Esophagus (tissue), 2 donors: ENCODE measurements at regions not wholly inside any gene's neighbourhood (a gene's known extent, or its start where the extent isn't known, plus 50 kb on each side); places are given as distances from the start of the nearest gene placed in this dataset.

Experiments used
- H3K27ac ChIP-seq, 2 donors: one replicate each; pipeline ENCODE4 v1.5.1; 2013; ENCODE audit warnings: low read depth in 2 of 2, mild to moderate bottlenecking in 2 of 2, inconsistent platforms in 1 of 2, low read length in 1 of 2, moderate library complexity in 1 of 2
- H3K27me3 ChIP-seq, 2 donors: one replicate each; pipeline ENCODE4 v1.6.1; 2013; ENCODE audit warnings: low read length in 2 of 2, control low read depth in 1 of 2, mild to moderate bottlenecking in 1 of 2; ENCODE audit not compliant: insufficient read depth in 2 of 2, control insufficient read depth in 1 of 2
- H3K36me3 ChIP-seq, 2 donors: one replicate each; pipeline ENCODE4 v1.6.1; 2013; ENCODE audit warnings: low read length in 1 of 2; ENCODE audit not compliant: control insufficient read depth in 2 of 2, insufficient read depth in 2 of 2
- H3K4me1 ChIP-seq, 2 donors: one replicate each; pipeline ENCODE4 v1.6.1; 2013; ENCODE audit warnings: low read length in 1 of 2; ENCODE audit not compliant: control insufficient read depth in 2 of 2, insufficient read depth in 2 of 2
- H3K4me3 ChIP-seq, 2 donors: one replicate each; pipeline ENCODE4 v1.5.1; 2013; ENCODE audit warnings: low read length in 2 of 2, mild to moderate bottlenecking in 2 of 2, low read depth in 1 of 2, moderate library complexity in 1 of 2
- H3K9me3 ChIP-seq, 2 donors: one replicate each; pipeline ENCODE4 v1.6.1; 2013; ENCODE audit warnings: mild to moderate bottlenecking in 2 of 2, low read depth in 1 of 2, low read length in 1 of 2, moderate library complexity in 1 of 2; ENCODE audit not compliant: control insufficient read depth in 2 of 2, insufficient read depth in 1 of 2
- WGBS, 2 donors: extraction: QIAGEN DNeasy Blood & Tissue Kit; methylation state at CpG; one replicate each; pipeline ENCODE4 v1.1.7; 2013; 5-methylcytosine and 5-hydroxymethylcytosine counted together
- donor health status: healthy with polysubstance abuse.
- donor health status: Bipolar disorder and iron deficiency.

- Histone ChIP-seq H3K4me3 (no peak overlapping the region), H3K36me3 (no peaks in the 10 kb centered on the region), H3K9me3 (peaks cover 0 to 5% of the 10 kb centered on the region in 2 donors), H3K4me1 (no peaks in the 10 kb centered on the region), H3K27me3 (no peaks in the 10 kb centered on the region), H3K27ac (no peak overlapping the region)
- 63 to 68% methylated on average over 6 of the region's 6 CpGs for WGBS, 2 donors
Observed at GRCh38 chr2:506451-506850, 170.8 kb downstream of the TMEM18 start.

GRCh38 chr2:505941-506340 is 171.3 kb downstream of the TMEM18 start:
- Histone ChIP-seq H3K27me3 (no peaks in the 10 kb centered on the region), H3K36me3 (no peaks in the 10 kb centered on the region), H3K4me1 (no peaks in the 10 kb centered on the region), H3K9me3 (peaks cover 0 to 5% of the 10 kb centered on the region in 2 donors), H3K4me3 (no peak overlapping the region), H3K27ac (no peak overlapping the region)
- WGBS, 2 donors = 40 to 54% methylated on average over 8 of the region's 8 CpGs

- Histone ChIP-seq H3K27ac (no peak overlapping the region), H3K36me3 (no peaks in the 10 kb centered on the region), H3K4me3 (no peak overlapping the region), H3K4me1 (peaks cover 0 to 3% of the 10 kb centered on the region in 2 donors), H3K9me3 (peaks cover 0 to 8% of the 10 kb centered on the region in 2 donors), H3K27me3 (no peaks in the 10 kb centered on the region)
- 96 to 97% methylated on average over 41 of the region's 41 CpGs for WGBS, 2 donors
Observed at GRCh38 chr2:503288-503999, 173.8 kb downstream of the TMEM18 start.

- H3K4me3 ChIP-seq = no peak overlapping the region
- WGBS, 2 donors = 91 to 97% methylated on average over 35 of the region's 35 CpGs
- no peaks in the 10 kb centered on the region for H3K36me3 ChIP-seq
- H3K27ac ChIP-seq = no peak overlapping the region
- peaks cover 0 to 3% of the 10 kb centered on the region in 2 donors for H3K4me1 ChIP-seq
- no peaks in the 10 kb centered on the region for H3K27me3 ChIP-seq
- H3K9me3 ChIP-seq = peaks cover 0 to 8% of the 10 kb centered on the region in 2 donors
Observed at GRCh38 chr2:502831-503230, 174.4 kb downstream of the TMEM18 start.

GRCh38 chr2:501667-502066 is 175.5 kb downstream of the TMEM18 start:
- Histone ChIP-seq H3K27ac (no peak overlapping the region), H3K36me3 (no peaks in the 10 kb centered on the region), H3K9me3 (peaks cover 3 to 10% of the 10 kb centered on the region in 2 donors), H3K4me1 (peaks cover 0 to 3% of the 10 kb centered on the region in 2 donors), H3K27me3 (no peaks in the 10 kb centered on the region), H3K4me3 (no peak overlapping the region)
- WGBS, 2 donors = 83 to 88% methylated on average over 8 of the region's 8 CpGs

GRCh38 chr2:501130-501529 is 176.1 kb downstream of the TMEM18 start:
- 59 to 60% methylated on average over 5 of the region's 5 CpGs for WGBS, 2 donors
- Histone ChIP-seq H3K36me3 (no peaks in the 10 kb centered on the region), H3K27ac (no peak overlapping the region), H3K27me3 (no peaks in the 10 kb centered on the region), H3K4me3 (no peak overlapping the region), H3K9me3 (peaks cover 3 to 10% of the 10 kb centered on the region in 2 donors), H3K4me1 (peaks cover 0 to 3% of the 10 kb centered on the region in 2 donors)

GRCh38 chr2:499726-500125 is 177.5 kb downstream of the TMEM18 start:
- Histone ChIP-seq H3K9me3 (peaks cover 3 to 14% of the 10 kb centered on the region in 2 donors), H3K27me3 (no peaks in the 10 kb centered on the region), H3K4me1 (peaks cover 0 to 3% of the 10 kb centered on the region in 2 donors), H3K27ac (no peak overlapping the region), H3K4me3 (no peak overlapping the region), H3K36me3 (no peaks in the 10 kb centered on the region)
- 76 to 85% methylated on average over 8 of the region's 8 CpGs for WGBS, 2 donors

- H3K9me3 ChIP-seq = peaks cover 3 to 14% of the 10 kb centered on the region in 2 donors
- H3K36me3 ChIP-seq = no peaks in the 10 kb centered on the region
- no peak overlapping the region for H3K4me3 ChIP-seq
- no peak overlapping the region for H3K27ac ChIP-seq
- 68 to 71% methylated on average over 10 of the region's 10 CpGs for WGBS, 2 donors
- H3K4me1 ChIP-seq = peaks cover 0 to 3% of the 10 kb centered on the region in 2 donors
- no peaks in the 10 kb centered on the region for H3K27me3 ChIP-seq
Observed at GRCh38 chr2:498493-499178, 178.6 kb downstream of the TMEM18 start.

GRCh38 chr2:497770-498492 is 179.3 kb downstream of the TMEM18 start:
- Histone ChIP-seq H3K27me3 (no peaks in the 10 kb centered on the region), H3K9me3 (peaks cover 3 to 14% of the 10 kb centered on the region in 2 donors), H3K27ac (no peak overlapping the region), H3K4me1 (peaks cover 0 to 3% of the 10 kb centered on the region in 2 donors), H3K36me3 (no peaks in the 10 kb centered on the region), H3K4me3 (no peak overlapping the region)
- 66 to 71% methylated on average over 9 of the region's 9 CpGs for WGBS, 2 donors
